Tongue (tissue), 1 donor: ENCODE measurements at regions not wholly inside any gene's neighbourhood (a gene's known extent, or its start where the extent isn't known, plus 50 kb on each side); places are given as distances from the start of the nearest gene placed in this dataset.

ENCODE experiments used
- DNase-seq: peaks from one replicate; pipeline ENCODE4 v3.0.0-alpha.2; 2015

GRCh38 chr12:34292736-34293625 is 270.7 kb downstream of the ALG10 start:
- DNase-seq, result no peak

GRCh38 chr12:34294137-34294536 is 271.8 kb downstream of the ALG10 start:
- no peak for DNase-seq

- no peak for DNase-seq
Observed at GRCh38 chr12:34294671-34295365, 272.5 kb downstream of the ALG10 start.

GRCh38 chr12:34295366-34296142 is 273.3 kb downstream of the ALG10 start:
- DNase-seq, result no peak

- DNase-seq, result no peak
Observed at GRCh38 chr12:34296143-34297041, 274.1 kb downstream of the ALG10 start.

GRCh38 chr12:34297126-34297789 is 275.0 kb downstream of the ALG10 start:
- DNase-seq, result no peak

- DNase-seq, result no peak
Observed at GRCh38 chr12:34297790-34298164, 275.5 kb downstream of the ALG10 start.

- DNase-seq, result no peak
Observed at GRCh38 chr12:34298176-34298970, 276.1 kb downstream of the ALG10 start.

- no peak for DNase-seq
Observed at GRCh38 chr12:34298971-34299801, 276.9 kb downstream of the ALG10 start.

- DNase-seq, result no peak
Observed at GRCh38 chr12:34299802-34300193, 277.5 kb downstream of the ALG10 start.

- DNase-seq, result no peak
Observed at GRCh38 chr12:34300376-34301250, 278.3 kb downstream of the ALG10 start.

- no peak for DNase-seq
Observed at GRCh38 chr12:34301251-34302130, 279.2 kb downstream of the ALG10 start.

GRCh38 chr12:34302131-34302885 is 280.0 kb downstream of the ALG10 start:
- no peak for DNase-seq

GRCh38 chr12:34303091-34303870 is 281.0 kb downstream of the ALG10 start:
- no peak for DNase-seq

GRCh38 chr12:34304001-34304400 is 281.7 kb downstream of the ALG10 start:
- no peak for DNase-seq

GRCh38 chr12:34304546-34304945 is 282.2 kb downstream of the ALG10 start:
- DNase-seq, result no peak
